ENCODE measurements at regions not wholly inside any gene's neighbourhood (a gene's known extent, or its start where the extent isn't known, plus 50 kb on each side); places are given as distances from the start of the nearest gene placed in this dataset.

GRCh38 chr1:217021400-217021799 is 298.2 kb upstream of the ESRRG start:
- TF ChIP-seq POLR2A (IDR thresholded peaks at IDR 0.05) = no peak
- TF ChIP-seq, protein P1, sequence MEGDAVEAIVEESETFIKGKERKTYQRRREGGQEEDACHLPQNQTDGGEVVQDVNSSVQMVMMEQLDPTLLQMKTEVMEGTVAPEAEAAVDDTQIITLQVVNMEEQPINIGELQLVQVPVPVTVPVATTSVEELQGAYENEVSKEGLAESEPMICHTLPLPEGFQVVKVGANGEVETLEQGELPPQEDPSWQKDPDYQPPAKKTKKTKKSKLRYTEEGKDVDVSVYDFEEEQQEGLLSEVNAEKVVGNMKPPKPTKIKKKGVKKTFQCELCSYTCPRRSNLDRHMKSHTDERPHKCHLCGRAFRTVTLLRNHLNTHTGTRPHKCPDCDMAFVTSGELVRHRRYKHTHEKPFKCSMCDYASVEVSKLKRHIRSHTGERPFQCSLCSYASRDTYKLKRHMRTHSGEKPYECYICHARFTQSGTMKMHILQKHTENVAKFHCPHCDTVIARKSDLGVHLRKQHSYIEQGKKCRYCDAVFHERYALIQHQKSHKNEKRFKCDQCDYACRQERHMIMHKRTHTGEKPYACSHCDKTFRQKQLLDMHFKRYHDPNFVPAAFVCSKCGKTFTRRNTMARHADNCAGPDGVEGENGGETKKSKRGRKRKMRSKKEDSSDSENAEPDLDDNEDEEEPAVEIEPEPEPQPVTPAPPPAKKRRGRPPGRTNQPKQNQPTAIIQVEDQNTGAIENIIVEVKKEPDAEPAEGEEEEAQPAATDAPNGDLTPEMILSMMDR (IDR thresholded peaks at IDR 0.05) = no peak
- TF ChIP-seq POLR2AphosphoS5 (IDR thresholded peaks at IDR 0.05) = no peak
- TF ChIP-seq EP300 (IDR thresholded peaks at IDR 0.05; ENCODE audit: low read depth) = no peak
